ENCODE measurements at regions not wholly inside any gene's neighbourhood (a gene's known extent, or its start where the extent isn't known, plus 50 kb on each side); places are given as distances from the start of the nearest gene placed in this dataset.

DNA sequence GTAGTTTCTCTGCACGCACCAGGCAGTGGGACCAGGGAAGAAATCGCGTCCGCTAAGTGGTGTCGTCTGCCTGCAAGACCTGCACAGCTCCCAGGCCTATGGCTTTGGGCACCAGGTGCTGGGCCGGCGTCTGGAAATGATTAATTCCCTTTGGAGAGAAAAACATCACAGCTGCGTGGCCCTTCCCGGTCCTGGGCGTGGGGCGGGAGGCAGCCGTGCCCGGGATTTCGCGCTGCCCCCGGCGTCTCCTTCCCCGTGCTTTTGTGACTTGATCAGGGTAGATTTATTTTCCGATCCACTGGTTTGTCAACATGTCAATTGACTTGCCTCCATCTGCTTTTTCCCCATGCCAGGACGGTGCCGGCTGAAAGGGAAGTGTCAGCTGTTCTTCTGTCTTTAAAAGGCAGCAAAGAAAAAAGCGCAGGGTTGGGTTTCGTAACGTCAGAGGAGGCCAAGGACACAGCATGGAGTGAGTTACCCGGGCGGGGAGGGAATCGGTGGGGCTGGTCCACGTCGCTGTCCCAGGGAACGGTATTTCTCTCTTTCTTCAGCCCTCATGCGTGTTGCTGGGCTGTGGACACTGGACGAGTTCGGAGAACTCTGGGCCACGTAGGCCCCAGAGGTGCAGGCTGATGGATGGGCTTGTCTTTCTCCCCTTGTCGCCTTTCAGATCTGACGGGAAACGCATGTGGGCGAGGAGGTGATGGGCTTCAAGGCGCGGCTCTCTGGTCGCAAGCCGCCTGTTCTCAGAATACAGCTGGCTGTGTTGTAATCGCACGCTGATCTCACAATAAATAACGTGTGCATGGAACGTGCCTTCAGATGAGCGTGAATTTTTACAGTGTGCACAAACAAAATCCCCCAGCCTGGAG lies 188.1 kb upstream of the ZNF469 start:
- peaks cover 9 to 10% of the 10 kb centered on the region in 2 experiments for H3K9me3 Mint-ChIP-seq
- H2BK12ac ChIP-seq (ENCODE audit: insufficient read length, low read depth, low read length) = no peak overlapping the region
- TF ChIP-seq, protein P1, sequence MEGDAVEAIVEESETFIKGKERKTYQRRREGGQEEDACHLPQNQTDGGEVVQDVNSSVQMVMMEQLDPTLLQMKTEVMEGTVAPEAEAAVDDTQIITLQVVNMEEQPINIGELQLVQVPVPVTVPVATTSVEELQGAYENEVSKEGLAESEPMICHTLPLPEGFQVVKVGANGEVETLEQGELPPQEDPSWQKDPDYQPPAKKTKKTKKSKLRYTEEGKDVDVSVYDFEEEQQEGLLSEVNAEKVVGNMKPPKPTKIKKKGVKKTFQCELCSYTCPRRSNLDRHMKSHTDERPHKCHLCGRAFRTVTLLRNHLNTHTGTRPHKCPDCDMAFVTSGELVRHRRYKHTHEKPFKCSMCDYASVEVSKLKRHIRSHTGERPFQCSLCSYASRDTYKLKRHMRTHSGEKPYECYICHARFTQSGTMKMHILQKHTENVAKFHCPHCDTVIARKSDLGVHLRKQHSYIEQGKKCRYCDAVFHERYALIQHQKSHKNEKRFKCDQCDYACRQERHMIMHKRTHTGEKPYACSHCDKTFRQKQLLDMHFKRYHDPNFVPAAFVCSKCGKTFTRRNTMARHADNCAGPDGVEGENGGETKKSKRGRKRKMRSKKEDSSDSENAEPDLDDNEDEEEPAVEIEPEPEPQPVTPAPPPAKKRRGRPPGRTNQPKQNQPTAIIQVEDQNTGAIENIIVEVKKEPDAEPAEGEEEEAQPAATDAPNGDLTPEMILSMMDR (conservative IDR thresholded peaks at IDR 0.05) = no peak
- H2AFZ ChIP-seq (ENCODE audit: low read length) = no peak overlapping the region
- no peaks in the 10 kb centered on the region for H3K79me1 ChIP-seq (ENCODE audit: insufficient read depth, low read depth, low read length, poor library complexity, severe bottlenecking)
- H3K56ac ChIP-seq (ENCODE audit: insufficient read length, low read depth, low read length) = no peak overlapping the region
- H2BK20ac ChIP-seq (ENCODE audit: low read depth, low read length, poor library complexity, severe bottlenecking) = no peak overlapping the region
- H4K5ac ChIP-seq (ENCODE audit: insufficient read length, low read depth, low read length) = no peak overlapping the region
- WGBS (ENCODE audit: extremely low coverage, insufficient read length, low lambda C conversion rate) = no CpG with 5 or more reads among the region's 47 CpGs
- no peaks in the 10 kb centered on the region for H3K27me3 ChIP-seq (ENCODE audit: insufficient read depth, low read length)
- peaks cover 4 to 7% (median 6%) of the 10 kb centered on the region in 3 experiments; a peak in 6 of 7 replicates for H3K36me3 Mint-ChIP-seq (ENCODE audit: insufficient read depth in 1 of 3, low read depth in 3 of 3)
- H3K9me3 ChIP-seq (ENCODE audit: control insufficient read depth, low read depth, low read length) = no peaks in the 10 kb centered on the region
- no peak overlapping the region for H4K91ac ChIP-seq (ENCODE audit: insufficient read length, low read depth, low read length)
- H2BK15ac ChIP-seq (ENCODE audit: low read depth, low read length) = no peak overlapping the region
- H3T11ph ChIP-seq (ENCODE audit: low read length) = no peak overlapping the region
- no peak for DNase-seq
- H3K4ac ChIP-seq (ENCODE audit: low read depth, low read length) = no peak overlapping the region
- H3K27ac Mint-ChIP-seq = no peak overlapping the region
- no peaks in the 10 kb centered on the region for H3K4me1 Mint-ChIP-seq
- peaks cover 2% of the 10 kb centered on the region; the same call in 1 of the 2 replicates for H3K27me3 Mint-ChIP-seq (ENCODE audit: low read depth)
- no peak overlapping the region for H3K4me2 ChIP-seq (ENCODE audit: insufficient read depth, insufficient read length, low read length)
- no peaks in the 10 kb centered on the region for H3K79me2 ChIP-seq (ENCODE audit: insufficient read depth, low read length)
- no peaks in the 10 kb centered on the region for H3K23me2 ChIP-seq (ENCODE audit: insufficient read length, low read depth, low read length, poor library complexity, severe bottlenecking)
- H4K20me1 ChIP-seq (ENCODE audit: control insufficient read depth, insufficient read depth, insufficient read length) = no peaks in the 10 kb centered on the region
- H3K4me3 Mint-ChIP-seq = no peak overlapping the region
- H2BK5ac ChIP-seq (ENCODE audit: insufficient read length, low read length) = no peak overlapping the region
- no peaks in the 10 kb centered on the region for H3K4me1 ChIP-seq (ENCODE audit: insufficient read depth, low read length)
- no peak overlapping the region for H3K23ac ChIP-seq (ENCODE audit: insufficient read length, low read depth, low read length)
- no peak overlapping the region for H4K8ac ChIP-seq (replicated peaks; ENCODE audit: insufficient read length, low read depth, low read length)
- H3K14ac ChIP-seq (ENCODE audit: insufficient read depth, low read length) = no peak overlapping the region
- no peak overlapping the region for H3K27ac ChIP-seq (ENCODE audit: insufficient read length, low read depth, low read length)
- no peak overlapping the region for H2BK120ac ChIP-seq (ENCODE audit: low read depth, low read length, poor library complexity, severe bottlenecking)
- H3K9ac ChIP-seq (ENCODE audit: extremely low read depth, insufficient read length, low read length) = no peak overlapping the region
- no peak overlapping the region for H2AK5ac ChIP-seq (ENCODE audit: insufficient read length, low read length)
- no peak overlapping the region for H3K18ac ChIP-seq (ENCODE audit: insufficient read length, low read depth, low read length)

Measured in H9 (cell line).